ENCODE measurements at regions not wholly inside any gene's neighbourhood (a gene's known extent, or its start where the extent isn't known, plus 50 kb on each side); places are given as distances from the start of the nearest gene placed in this dataset.
"Not testable (repeated sequence)": the region's sequence is repeated elsewhere in the genome, so short reads cannot be mapped to it uniquely, and the experiment has no call there.

DNA sequence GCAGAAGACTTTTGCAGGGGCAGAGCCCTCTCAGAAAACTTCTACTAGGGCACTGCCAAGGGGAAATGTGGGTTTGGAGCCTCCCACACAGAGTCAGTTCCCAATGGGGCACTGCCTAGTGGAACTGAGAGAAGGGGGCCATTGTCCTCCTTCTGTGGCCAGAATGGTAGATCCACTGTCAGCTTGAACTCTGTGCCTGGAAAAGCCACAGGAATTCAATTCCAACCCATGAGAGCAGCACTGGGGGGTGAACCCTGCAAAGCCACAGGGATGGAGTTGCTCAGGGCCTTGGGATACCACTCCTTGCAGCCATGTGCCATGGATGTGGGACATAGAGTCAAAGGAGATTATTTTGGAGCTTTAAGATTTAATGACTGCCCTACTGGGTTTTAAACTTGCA, 262.2 kb upstream of the SEMA3C start:
- no peak for DNase-seq (ENCODE audit: low read depth)

DNA sequence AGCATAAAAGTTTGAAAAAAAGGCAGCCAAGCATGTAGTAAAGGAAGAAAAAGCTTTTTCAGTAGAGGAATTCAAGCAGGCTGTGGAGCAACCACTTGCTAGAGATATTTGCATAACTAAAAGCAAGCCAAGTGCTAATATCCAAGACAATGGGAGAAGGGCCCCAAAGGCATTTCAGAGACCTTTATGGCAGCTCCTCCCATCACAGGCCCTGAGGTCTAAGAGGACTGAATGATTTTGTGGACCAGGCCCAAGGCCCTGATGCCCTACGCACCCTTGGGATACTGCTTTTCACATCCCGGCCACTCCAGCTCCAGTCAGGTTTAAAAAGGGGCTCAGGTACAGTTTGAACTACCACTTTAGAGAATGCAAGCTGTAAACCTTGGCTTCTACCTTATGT, 261.7 kb upstream of the SEMA3C start:
- no peak for DNase-seq (ENCODE audit: low read depth)

DNA sequence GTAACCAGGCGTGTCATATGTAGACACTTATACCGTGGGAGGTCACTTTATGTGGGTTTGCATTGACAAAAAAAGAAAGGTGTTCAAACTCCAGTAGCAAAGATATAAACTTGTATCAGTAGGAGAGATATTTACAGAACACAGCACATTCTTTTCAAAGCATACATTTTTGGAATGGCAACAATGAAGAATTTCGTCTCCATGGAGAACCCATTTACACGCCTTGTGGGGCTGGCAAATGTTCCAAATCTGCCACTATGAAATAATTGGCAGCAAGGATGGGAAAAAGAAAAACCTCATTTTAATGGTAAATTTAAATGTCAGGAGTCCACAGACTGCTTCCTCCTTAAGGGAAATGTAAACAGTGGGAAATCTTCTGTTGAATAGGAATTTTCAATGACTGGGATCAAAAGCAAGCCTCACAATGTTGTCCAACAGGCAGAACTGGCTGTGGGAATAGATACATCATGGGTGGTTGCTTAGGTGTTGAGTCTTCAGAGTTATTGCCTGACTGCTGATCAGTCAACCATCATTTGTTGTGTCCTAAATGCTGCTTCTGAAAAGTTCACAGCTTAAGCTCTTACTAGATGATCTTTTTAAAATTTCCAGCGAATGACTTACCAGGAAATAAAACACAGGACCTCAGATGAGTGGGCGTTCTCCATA, 256.6 kb upstream of the SEMA3C start:
- DNase-seq (ENCODE audit: low read depth) = no peak

DNA sequence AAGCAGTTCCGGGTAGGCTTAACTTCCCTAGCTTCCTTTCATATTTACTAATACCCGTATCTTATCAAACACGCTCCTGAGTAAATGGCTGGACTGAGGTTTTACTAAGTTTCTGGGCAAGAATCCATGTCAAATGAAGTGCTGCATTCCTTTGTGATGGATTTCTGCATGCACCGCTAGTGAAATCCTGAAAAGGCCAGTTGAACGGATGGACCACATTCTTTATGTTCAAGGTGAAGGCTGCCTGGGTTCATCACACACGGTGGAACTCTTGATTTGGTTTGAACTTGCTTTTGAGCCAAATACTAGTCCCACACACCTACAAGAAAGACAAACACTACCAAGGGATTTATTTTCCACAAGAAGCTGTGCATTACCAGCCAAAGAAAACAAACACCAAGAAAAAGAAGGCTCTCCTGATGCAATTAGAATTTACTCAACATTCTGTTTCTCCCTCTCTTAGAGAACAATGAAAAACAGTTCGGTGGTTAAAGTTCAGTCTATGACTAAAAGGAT, 255.0 kb upstream of the SEMA3C start:
- no peak for DNase-seq (ENCODE audit: low read depth)

DNA sequence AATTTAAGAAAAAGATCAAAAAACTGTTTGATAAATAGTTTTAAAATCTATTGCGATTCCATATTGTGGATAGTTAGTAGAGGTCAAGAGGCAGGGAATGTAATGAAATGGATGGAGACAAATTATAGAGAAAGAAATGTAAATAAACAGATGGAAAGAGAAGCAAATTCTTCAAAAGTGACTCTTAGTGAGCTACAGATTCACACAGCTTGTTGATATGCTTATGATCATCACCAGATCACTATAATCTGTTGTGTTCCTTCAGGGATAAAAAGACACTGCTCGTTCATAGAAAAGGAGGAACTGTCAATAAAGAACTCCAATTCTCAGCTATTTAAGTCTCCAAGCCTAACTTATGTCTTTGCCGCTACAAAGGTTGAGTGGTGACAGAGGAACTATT, 251.4 kb upstream of the SEMA3C start:
- DNase-seq (ENCODE audit: low read depth) = peak; percentile 16

DNA sequence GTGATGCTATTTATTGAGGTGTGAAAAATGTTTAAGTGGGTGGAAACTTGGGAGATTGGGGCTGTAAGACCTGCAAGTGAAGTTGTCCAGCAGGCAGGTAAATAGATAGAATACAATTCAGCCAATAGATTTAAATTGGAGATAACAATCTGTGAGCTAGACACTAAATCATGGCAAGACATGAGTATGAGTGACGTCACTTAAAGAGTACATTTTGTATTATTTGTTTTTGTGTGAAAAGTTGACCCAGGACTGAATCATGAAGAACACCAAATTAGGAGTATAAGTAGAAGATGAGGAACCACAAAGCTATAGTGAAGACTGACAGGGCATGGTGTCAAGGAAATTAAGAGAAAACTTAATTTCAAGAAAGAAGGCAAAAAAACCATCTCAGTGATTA, 249.1 kb upstream of the SEMA3C start:
- DNase-seq (ENCODE audit: low read depth) = no peak

DNA sequence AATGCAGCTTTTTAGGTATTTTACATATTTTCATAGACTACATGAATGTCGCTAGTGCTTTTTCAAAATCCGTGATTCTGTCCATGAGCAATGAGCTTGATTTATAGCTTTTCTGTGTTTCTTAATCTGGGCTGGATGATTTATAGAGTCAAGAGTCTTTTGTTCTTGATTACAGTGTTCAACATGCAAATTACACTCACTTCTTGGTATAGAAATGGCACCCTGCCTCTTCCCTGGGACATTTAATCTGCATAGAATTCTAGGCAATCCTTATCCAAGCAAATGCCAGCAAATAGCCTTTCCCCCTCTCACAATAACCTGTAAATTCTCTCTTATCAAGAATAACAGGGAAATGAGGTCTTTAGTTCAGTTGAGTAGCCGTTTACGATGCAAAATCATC, 246.2 kb upstream of the SEMA3C start:
- DNase-seq (ENCODE audit: low read depth) = no peak

DNA sequence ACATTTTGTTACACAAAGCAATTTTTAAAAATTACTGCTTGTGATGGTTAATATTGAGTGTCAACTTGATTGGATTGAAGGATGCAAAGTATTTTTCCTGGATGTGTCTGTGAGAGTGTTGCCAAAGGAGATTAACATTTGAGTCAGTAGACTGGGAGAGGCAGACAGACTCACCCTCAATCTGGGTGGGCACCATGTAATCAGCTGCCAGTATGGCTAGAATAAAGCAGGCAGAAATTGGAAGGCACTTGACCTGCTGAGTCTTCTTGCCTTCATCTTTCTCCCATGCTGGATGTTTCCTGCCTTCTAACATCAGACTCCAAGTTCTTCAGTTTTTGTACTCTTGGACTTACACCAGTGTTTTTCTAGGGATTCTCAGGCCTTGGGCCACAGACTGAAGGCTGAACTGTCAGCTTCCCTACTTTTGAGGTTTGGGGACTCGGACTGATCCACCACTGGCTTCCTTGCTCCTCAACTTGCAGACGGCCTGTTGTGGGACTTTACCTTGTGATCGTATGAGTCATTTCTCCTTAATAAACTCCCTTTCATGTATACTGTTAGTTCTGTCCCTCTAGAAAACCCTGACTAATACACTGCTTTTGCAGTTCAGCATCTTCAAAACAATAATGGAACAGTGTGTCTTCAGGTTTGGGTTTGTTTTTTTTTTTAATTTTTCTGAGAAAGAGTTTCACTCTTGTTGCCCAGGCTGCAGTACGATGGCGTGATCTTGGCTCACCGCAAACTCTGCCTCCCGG, 244.1 kb upstream of the SEMA3C start:
- DNase-seq (ENCODE audit: low read depth) = peak; percentile 65

DNA sequence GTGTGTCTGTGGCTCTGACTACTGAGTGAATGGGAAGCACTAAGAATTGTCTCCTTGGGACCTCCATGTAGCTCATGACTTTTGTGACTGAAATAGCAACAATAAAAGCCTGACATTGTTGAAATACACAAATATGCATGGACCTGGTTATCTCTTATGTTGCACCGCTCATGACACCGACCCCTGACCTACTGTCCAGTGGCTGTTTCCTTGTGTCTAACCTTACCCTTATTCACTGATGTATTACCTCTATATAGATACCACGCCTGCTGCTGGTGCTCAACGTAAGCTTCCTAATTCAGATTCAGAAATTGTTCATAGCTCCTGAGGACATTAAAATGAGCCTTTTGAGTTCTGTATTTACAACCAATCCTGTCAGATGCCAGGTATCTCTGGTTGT, 243.4 kb upstream of the SEMA3C start:
- no peak for DNase-seq (ENCODE audit: low read depth)

DNA sequence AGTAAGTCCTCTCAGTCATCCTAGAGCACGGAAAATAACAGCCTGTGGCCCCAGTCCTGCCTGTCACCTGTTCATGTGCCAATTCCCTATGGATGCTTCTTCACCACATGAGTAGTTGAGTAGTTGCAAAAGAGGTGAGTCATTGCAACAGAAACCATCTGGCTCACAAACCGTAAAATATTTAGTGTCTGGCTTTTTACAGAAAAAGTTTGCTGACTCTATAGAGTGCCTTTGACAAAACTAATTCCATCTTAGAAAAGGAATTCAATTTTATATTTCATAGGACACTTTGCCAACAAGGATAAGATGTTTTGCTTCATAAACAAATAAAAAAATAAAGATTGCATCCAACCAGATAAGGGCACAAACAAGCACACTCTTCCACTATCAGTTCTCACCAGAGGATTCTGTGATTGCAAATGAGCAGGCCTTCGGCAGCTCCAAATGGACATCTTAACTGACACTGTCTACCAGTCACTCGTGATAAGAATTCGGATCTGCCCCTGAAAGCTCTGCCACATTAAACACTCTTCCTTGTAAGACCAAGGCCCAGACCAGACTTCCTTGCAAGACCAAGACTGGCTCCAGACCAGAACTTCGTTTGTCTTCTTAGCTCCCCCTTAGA, 242.7 kb upstream of the SEMA3C start:
- DNase-seq (ENCODE audit: low read depth) = peak; percentile 88

DNA sequence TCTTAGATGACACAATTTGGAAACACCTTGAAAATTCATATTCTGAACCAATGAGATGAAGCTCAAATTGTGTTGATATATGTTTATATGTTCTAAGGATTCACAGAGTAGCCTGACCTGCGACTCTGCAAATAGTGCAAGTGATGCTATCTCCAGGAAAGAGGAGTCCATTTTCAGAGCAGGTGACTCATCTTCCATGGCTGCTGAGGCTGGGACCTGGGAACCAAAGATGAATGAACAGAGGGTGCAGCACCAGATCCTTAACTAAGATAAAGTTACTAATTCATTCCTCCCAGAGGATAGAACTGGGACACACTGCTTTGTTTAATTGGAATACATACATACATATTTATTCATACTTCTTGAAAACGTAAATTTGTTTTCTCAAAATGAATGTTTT, 240.6 kb upstream of the SEMA3C start:
- peak; percentile 80 for DNase-seq (ENCODE audit: low read depth)

DNA sequence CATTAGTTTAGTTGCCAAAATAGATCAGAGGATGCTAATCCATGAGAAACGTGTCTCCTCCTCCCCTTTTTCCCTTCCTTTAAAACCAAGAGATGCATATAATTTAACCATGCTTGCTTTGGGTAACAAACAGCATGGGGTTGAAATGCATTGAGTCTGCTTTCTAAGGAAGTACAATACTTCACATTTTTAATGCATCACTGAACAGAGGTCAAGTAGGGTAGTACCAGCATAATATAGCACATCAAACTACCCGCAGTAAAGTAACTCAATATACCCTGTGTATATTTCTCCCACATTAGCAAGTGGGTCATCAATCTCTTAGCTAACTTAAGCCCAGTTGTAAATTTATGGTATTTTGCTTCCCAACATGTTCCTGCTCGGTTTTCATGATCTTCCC, 239.3 kb upstream of the SEMA3C start:
- no peak for DNase-seq (ENCODE audit: low read depth)

DNA sequence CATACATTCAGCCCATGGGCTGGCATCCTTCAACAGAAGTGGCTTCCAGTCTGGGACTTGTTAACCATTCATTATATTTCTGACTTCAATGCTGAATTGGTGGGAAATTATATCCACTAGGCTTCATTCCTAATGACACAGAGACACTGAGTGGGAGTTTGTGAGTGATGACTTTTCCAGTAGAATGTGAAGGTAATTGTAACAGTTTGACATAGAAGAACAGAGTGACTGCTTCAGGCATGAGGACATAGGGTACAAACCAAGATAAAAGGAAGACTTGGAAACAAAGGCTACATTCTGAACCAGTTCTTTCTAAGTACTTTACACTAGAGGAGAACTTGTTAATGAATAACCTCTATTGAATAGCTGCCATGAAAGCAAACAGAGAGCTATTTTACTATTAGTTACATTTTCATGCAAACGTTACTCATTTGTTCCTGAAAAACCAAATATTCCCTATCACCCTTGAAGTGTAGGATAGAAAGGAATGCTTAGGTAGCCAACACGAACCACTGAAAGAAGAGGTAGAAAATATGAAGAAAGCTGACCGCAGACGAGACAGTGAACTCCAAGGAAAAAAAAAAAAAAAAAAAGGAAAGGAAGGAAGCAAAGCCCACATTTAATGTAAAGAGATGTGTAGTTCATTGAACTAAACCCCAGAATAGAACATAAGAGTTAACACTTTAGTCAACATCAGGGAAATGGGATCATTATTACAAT, 237.0 kb upstream of the SEMA3C start:
- no peak for DNase-seq (ENCODE audit: low read depth)

DNA sequence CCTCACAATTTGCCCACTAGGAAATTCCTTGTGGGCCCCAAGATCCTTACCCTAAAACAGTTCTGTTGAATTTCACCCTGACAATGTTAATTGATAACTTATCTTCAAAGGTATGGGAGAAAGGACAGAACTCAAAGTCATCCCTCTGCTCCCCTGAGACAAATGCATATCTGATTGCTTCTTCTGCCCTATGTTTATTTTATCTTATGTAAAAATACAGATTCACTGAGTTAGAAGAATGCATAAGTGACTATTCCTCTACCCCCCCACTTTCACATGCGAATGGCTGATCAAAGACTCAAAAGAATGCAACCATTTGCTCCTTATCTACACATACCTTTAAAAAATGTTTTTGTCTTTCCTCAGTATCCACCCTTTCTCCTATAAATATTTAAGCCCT, 235.7 kb upstream of the SEMA3C start:
- no peak for DNase-seq (ENCODE audit: low read depth)

DNA sequence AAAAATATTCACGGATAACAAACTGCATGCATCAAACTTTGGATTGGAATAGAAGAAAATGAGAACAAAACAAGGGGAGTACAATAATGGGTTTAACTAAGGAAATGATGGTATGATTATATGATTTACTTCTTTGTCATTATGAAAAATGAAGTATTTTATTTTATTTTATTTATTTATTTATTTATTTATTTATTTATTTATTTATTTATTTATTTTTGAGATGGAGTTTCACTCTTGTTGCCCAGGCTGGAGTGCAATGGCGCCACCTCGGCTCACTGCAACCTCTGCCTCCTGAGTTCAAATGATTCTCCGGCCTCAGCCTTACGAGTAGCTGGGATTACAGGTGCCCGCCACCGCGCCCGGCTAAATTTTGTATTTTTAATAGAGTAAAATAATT, 234.1 kb upstream of the SEMA3C start:
- DNase-seq (ENCODE audit: low read depth) = not testable (repeated sequence)

DNA sequence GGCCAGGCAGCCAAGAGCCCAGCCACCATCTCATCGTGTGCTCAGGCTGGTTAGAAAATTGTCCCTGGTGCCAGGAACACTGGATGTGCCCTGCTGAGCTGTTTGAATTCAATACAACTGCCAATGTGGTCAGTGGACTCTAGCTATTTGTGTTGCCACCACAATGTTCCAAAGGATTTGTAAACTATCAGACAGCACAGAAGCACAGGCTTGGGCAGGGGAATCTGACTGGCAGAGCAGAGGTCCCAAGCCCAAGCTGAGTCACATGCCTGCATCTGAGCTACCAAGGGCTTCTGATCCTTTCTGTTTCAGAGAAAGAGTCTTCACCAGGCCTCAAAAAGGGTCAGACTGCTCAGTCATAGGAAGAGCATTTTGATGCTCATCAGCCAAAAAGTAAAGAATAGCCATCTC, 232.1 kb upstream of the SEMA3C start:
- peak; percentile 8 for DNase-seq (ENCODE audit: low read depth)

DNA sequence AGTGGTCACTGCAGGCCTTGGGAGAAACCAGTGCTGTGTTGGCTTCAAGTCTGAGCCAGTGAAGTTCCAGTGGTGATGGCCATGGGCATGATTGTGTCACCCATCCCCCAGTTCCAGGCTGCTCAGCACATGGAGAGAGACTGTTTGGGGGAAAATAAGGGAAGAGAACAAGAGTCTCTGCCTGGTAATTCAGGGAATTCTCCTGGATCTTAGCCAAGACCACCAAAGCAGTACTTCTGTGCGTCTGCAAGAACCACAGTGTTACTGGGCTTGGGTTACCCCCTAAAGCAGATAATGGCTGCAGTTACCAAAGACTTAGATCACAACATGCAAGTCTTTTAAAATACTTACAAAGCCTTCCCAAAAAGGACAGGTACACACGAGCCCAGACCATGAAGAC, 225.0 kb upstream of the SEMA3C start:
- no peak for DNase-seq (ENCODE audit: low read depth)

DNA sequence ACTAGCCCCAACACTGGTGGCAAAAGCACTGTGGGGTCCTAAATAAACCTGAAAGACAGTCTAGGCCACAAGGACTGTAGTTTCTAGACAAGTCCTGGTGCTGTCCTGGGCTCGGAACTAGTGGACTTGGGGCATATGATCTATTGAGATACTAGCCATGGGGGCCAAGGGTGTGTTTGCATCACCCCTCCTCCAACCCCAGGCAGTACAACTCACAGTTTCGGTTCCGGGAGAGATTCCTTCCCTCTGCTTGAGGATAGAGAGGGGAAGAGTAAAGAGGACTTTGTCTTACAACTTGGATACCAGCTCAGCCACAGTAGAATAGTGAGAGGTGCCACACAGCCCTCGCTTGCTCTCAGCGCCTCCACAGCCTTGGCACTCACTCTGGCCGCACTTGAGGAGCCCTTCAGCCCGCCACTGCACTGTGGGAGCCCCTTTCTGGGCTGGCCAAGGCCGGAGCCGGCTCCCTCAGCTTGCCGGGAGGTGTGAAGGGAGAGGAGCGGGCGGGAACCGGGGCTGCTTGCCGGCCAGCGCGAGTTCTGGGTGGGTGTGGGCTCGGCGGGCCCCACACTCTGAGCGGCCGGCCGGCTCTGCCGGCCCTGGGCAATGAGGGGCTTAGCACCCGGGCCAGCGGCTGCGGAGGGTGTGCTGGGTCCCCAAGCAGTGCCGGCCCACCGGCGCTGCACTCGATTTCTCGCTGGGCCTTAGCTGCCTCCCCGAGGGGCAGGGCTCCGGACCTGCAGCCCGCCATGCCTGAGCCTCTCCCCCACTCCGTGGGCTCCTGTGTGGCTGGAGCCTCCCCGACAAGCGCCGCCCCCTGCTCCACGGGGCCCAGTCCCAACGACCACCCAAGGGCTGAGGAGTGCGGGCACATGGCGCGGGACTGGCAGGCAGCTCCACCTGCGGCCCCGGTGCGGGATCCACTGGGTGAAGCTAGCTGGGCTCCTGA, 222.7 kb upstream of the SEMA3C start:
- not testable (repeated sequence) for DNase-seq (ENCODE audit: low read depth)

DNA sequence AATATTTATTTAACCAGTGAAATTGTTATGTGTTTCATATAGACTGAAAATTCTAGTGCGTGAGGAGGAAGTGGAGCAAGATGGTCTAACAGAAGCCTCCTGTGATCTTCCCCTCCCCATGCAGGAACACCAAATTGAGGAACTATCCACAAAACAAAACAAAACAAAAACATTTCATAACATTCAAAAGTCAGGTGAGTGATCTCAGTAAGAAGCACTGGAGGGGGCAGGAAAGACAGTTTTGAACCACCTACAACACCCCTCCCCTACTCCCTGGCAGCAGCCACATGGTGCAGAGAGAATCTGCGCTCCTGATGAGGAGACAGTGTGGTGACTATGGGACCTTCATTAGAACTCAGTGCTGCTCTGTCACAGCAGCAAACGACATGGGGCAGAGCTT, 221.9 kb upstream of the SEMA3C start:
- no peak for DNase-seq (ENCODE audit: low read depth)

DNA sequence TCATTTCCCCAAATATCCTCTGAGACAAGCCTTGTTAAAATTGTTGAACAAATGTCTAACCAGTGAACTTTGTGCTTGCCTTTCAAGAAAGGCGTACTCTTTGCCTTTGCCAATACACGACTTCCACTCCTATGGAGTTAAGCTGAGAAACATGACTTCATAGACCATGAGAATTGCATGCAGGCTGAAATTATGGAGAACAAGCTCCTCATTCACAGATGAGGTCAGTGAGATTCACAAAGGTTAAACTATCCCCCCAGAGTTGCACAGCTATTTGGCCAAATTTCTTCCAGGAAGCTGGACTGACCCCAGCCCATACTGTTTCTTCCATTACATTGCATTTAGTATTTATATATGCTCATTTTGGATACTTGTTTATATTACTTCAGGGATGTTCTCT, 221.4 kb upstream of the SEMA3C start:
- no peak for DNase-seq (ENCODE audit: low read depth)

DNA sequence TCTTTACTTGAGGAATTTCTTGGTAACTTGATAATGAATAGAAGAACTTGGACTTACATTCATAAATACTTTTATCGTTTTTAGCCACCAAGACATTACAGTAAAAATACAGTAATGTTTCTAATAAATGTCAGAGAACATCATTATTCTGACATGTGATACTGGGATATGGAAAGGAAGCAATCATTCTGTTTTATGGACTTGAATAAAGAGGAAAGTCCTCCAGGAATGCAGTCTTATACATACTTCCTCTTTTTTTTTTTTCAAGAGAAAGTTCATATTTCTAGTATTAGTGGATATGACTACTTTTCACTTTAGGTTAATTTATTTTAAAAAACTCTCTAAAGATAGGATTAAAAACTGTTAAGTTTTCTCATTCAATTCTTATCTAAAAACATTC, 220.0 kb upstream of the SEMA3C start:
- no peak for DNase-seq (ENCODE audit: low read depth)

All from ELR (cell line).